ENCODE measurements at regions not wholly inside any gene's neighbourhood (a gene's known extent, or its start where the extent isn't known, plus 50 kb on each side); places are given as distances from the start of the nearest gene placed in this dataset.
"Not testable (repeated sequence)": the region's sequence is repeated elsewhere in the genome, so short reads cannot be mapped to it uniquely, and the experiment has no call there.

DNA sequence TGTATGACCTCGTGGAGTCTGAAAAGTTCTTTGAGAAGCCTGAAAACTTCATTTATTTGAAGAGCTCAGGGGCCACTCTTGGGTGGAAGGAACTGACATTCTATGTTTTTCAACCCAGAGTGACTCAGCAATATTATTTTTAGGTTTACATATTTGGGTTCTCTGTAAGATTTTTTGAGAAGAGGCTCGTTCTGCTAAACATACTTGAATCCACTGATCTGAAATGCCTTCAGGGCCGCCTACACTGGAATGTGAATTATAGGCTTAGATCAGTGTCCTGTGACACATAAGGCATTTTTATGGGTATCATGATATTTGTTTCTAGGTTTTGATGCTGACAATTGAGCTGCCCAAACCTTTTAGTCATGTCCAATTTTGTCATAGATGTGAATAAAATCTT, 86.2 kb downstream of the PSAT1 start:
- DNase-seq, result no peak

- no peak for DNase-seq
These were observed 89.4 kb downstream of the PSAT1 start for GRCh38 chr9:78386348-78386747.

GRCh38 chr9:78386773-78387172, 89.8 kb downstream of the PSAT1 start:
- DNase-seq, result no peak

DNA sequence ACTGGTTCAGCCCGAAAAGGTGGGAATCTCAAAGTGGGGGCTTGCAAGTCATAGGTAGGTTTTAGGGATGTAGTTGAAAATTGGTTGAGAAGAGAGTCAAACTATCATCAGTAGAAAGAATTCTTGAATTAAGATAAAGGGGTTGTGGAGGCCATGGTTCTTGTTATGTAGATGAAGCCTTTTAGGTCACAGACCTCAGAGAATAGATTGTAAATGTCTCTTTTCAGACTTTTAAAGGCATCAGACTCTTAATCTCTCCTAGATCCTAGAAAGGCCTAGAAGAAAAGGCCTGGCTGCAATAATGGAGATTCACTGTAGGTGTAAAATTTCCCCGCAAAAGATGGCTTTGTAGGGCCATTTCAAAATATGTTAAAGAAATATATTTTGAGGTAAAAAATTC, 96.4 kb downstream of the PSAT1 start:
- no peak for DNase-seq

DNA sequence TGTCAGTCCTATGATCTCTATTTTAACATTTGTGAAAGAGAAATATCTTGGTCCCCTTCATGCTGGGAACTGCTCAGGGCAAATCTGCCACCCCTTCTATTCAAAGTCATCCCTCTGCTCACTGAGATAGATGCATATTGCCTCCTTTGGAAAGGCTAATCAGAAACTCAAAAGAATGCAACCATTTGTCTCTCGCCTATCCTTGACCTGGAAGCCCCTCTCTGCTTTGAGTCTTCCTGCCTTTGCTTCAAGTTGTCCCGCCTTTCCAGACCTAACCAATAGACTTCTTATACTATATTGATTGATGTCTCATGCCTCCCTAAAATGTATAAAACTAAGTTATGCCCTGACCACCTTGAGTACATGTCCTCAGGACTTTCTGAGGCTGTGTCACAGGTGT, 97.0 kb downstream of the PSAT1 start:
- no peak for DNase-seq

- no peak for DNase-seq
These were observed 99.2 kb downstream of the PSAT1 start for GRCh38 chr9:78396087-78396486.

DNA sequence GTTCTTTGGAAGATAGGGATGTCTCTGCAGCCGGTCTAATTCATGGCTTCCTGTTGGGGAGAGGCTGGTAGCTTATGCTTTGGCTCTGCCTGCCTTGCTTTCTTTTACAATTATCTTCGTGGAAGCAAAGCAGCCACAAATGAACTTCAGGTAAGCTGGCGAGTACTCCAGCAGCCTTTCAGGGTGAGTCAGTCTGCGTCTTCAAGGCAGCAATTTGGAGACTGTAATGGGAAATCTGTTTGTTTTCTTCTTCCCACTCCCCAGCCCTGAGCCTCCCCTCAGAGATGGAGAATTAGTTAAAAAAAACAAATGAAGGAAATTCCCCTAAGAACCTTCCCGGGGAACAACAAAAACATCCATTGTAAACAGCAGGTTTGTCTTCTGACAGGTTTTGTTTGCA, 100.1 kb downstream of the PSAT1 start:
- no peak for DNase-seq

GRCh38 chr9:78397454-78397853, 100.5 kb downstream of the PSAT1 start:
- DNase-seq, result no peak

GRCh38 chr9:78399153-78399552, 102.2 kb downstream of the PSAT1 start:
- no peak for DNase-seq

- DNase-seq, result no peak
These were observed 103.6 kb downstream of the PSAT1 start for GRCh38 chr9:78400496-78400895.

- DNase-seq, result no peak
These were observed 108.5 kb downstream of the PSAT1 start for GRCh38 chr9:78405461-78405860.

DNA sequence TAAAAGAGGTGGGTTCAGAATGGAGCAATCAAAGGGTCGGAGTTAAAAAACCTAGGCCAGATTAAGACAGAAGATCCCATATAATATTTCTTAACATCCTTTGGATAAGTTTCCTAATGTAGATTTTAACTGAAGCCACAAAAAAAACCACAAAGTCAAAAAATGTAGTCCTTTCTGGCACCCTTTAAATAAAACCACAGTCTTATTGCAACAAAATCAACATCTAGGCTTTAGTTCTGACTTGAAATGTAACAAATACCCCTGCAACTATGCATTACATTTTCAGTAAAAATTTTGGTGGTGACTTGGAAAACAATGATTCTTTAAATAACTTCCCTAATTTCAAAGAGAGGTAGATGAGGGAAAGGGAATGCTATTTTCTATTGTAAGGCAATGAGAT, 109.2 kb downstream of the PSAT1 start:
- no peak for DNase-seq

DNA sequence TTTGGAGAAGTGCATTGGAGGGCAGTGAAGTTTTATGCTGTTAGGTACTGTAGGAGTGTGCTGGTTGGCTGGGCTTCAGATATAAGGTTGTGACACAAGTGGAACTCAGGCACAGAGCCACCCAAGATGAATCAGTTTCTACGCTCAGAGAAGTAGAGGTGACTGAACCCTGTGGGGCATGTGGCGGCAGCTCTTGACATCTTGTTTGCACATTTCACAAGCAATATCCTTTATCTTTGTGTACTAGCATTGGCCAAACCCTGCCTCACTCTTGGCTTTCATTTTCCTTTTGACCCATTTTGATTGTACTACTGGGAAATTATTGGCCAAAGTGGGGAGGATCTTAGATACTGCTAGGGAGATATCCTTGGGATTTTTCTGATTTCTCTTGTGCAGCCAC, 110.0 kb downstream of the PSAT1 start:
- DNase-seq, result no peak

- DNase-seq, result no peak
These were observed 110.8 kb downstream of the PSAT1 start for GRCh38 chr9:78407636-78408312.

DNA sequence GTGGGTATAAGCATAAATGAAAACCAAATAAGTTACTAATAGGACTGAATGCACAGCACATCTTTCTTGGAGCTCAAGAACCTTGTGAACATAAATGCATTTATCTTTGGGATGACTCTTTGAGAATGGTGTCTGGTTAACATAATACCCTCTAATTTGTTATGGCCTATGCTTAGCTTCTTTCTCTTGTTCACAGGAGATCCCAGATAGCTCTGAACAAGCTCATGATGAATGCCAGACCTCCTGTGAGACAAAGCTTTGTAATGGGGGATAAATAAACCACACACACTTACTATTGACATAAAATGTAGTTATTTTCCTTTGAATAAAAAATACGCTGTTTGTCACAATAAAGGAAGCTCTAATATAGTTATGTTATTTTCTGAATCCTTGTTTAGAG, 111.5 kb downstream of the PSAT1 start:
- DNase-seq, result no peak

DNA sequence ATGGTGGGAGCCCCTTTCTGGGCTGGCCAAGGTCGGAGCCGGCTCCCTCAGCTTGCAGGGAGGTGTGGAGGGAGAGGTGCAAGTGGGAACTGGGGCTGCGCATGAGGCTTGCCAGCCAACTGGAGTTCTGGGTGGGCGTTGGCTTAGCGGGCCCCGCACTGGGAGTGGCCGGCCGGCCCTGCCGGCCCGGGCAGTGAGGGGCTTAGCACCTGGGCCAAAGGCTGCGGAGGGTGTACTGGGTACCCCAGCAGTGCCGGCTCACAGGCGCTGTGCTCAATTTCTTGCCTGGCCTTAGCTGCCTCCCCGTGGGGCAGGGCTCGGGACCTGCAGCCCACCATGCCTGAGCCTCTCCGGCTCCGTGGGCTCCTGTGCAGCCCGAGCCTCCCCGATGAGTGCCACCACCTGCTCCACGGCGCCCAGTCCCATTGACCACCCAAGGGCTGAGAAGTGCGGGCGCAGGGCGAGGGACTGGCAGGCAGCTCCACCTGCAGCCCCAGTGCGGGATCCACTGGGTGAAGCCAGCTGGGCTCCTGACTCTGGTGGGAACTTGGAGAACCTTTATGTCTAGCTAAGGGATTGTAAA, 113.1 kb downstream of the PSAT1 start:
- not testable (repeated sequence) for DNase-seq

- no peak for DNase-seq
These were observed 125.4 kb downstream of the PSAT1 start for GRCh38 chr9:78422309-78422708.

- no peak for DNase-seq
These were observed 127.4 kb downstream of the PSAT1 start for GRCh38 chr9:78424299-78424698.

- no peak for DNase-seq
These were observed 131.7 kb downstream of the PSAT1 start for GRCh38 chr9:78428640-78429039.

DNA sequence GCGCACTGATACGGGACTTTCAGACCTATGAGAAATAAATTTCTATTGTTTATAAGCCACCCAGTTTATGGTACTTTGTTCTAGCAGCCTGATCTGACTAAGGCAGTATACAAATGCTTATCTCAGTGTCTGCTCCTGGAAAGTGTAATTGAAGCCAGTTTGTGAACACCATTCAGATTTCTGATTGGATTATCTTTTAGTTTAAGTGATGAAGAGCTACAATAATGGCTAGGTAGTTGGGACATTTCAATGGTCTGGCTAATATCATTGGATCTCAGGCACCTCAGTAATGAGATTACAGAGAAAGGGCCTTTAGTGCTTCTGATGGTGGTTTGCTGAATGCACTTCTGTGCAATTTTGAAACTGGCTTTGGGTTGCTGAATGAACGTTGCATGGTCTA, 133.5 kb downstream of the PSAT1 start:
- no peak for DNase-seq

- DNase-seq, result not testable (repeated sequence)
These were observed 134.1 kb downstream of the PSAT1 start for GRCh38 chr9:78431039-78431438.

- no peak for DNase-seq
These were observed 139.9 kb downstream of the PSAT1 start for GRCh38 chr9:78436873-78437272.

DNA sequence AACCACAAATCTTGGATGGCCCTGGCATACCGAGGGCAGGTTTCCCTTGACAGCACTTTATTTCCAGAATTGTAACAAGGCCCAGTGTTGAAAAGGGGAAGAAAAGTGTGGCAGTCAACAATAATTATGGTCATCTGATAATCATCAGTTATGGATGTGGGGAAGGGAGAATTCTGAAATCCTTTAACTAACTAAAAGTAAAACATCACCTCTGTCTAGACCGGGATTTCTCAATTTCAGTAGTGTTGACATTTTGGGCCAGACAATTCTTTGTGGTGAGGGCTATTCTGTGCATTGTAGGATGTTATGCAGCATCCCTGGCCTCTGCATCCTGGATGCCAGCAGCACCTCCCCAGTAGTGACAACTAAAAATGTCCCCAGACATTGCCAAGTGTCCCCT, 140.4 kb downstream of the PSAT1 start:
- no peak for DNase-seq

GRCh38 chr9:78437806-78438205, 140.9 kb downstream of the PSAT1 start:
- no peak for DNase-seq

GRCh38 chr9:78438211-78438610, 141.3 kb downstream of the PSAT1 start:
- no peak for DNase-seq

All from NCI-H774 (cell line).